GM12878 (cell line): ENCODE measurements at regions not wholly inside any gene's neighbourhood (a gene's known extent, or its start where the extent isn't known, plus 50 kb on each side); places are given as distances from the start of the nearest gene placed in this dataset.

Experiments
- CTCF ChIP-seq, 3 experiments: IDR thresholded peaks in 2 of 3; conservative IDR thresholded peaks in 1 of 3; 2 replicates each; pipeline ENCODE4 v1.5.1; 2011; ENCODE audit warnings: low read depth in 3 of 3, low read length in 3 of 3, mild to moderate bottlenecking in 3 of 3, control low read depth in 2 of 3, moderate library complexity in 2 of 3, inconsistent platforms in 1 of 3, mixed read lengths in 1 of 3; ENCODE audit not compliant: control insufficient read depth in 2 of 3, insufficient read depth in 1 of 3; ENCODE audit errors: extremely low read depth in 1 of 3
- EZH2 ChIP-seq: IDR thresholded peaks from 2 replicates; pipeline ENCODE4 v1.6.1; 2012; ENCODE audit warnings: low read depth, mild to moderate bottlenecking, control low read depth, inconsistent platforms, low read length, borderline replicate concordance; ENCODE audit not compliant: control insufficient read depth
- TAF1 ChIP-seq: IDR thresholded peaks from 2 replicates; pipeline ENCODE4 v1.6.1; 2011; ENCODE audit warnings: mild to moderate bottlenecking, low read depth, low read length, borderline replicate concordance

DNA sequence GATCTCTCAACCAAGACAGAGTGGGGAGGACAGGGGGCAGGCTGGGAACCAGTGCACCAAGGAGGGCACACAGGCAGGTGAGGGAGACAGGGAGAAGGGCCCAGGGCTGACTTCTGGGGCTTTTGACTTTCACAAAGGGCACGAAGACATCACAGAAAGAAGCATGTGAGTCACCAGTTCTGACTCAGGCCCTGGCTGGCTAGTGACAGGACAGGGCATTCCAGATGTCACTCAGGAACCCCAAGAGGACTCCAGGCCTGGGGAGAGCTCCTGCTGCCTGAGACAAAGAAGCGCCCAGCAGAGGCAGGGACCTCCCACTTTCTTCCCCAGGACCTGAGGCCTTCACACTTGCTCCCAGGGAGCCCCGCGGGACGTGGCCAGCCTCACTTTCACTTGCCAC, 497.2 kb downstream of the BUD13 start:
- no peak for TF ChIP-seq CTCF (IDR thresholded peaks at IDR 0.05 in 2 of 3, conservative IDR thresholded peaks at IDR 0.05 in 1 of 3; ENCODE audit: control insufficient read depth in 2 of 3, extremely low read depth in 1 of 3, insufficient read depth in 1 of 3, low read depth in 3 of 3, low read length in 3 of 3)
- no peak for TF ChIP-seq EZH2
- TF ChIP-seq TAF1 = no peak
